ENCODE measurements at regions not wholly inside any gene's neighbourhood (a gene's known extent, or its start where the extent isn't known, plus 50 kb on each side); places are given as distances from the start of the nearest gene placed in this dataset.

- TF ChIP-seq CTCF (conservative IDR thresholded peaks at IDR 0.05; ENCODE audit: low read depth, low read length) = no peak
- no peak for TF ChIP-seq EZH2 (IDR thresholded peaks at IDR 0.05; ENCODE audit: low read length, unreplicated experiment)
Measured at GRCh38 chr1:221416723-221417122, 325.2 kb downstream of the DUSP10 start.

All from PC-3 (cell line).